HG03039 (cell line): ENCODE measurements at regions not wholly inside any gene's neighbourhood (a gene's known extent, or its start where the extent isn't known, plus 50 kb on each side); places are given as distances from the start of the nearest gene placed in this dataset.

Experiments used
- ATAC-seq: cut with Tn5 transposase; IDR thresholded peaks from one replicate; pipeline ENCODE4 v1.9.1; 2021; ENCODE audit warnings: mild to moderate bottlenecking, moderate library complexity; ENCODE audit not compliant: unreplicated experiment

GRCh38 chr5:103353581-103353980, 95.0 kb downstream of the MACIR start:
- ATAC-seq: no peak

- no peak for ATAC-seq
Measured at GRCh38 chr5:103347716-103348423, 89.3 kb downstream of the MACIR start.

- no peak for ATAC-seq
Measured at GRCh38 chr5:103346162-103346748, 87.7 kb downstream of the MACIR start.

- no peak for ATAC-seq
Measured at GRCh38 chr5:103345461-103345860, 86.9 kb downstream of the MACIR start.

GRCh38 chr5:103340717-103341388, 82.3 kb downstream of the MACIR start:
- ATAC-seq: peak; percentile 98

- ATAC-seq: no peak
Measured at GRCh38 chr5:103340132-103340531, 81.6 kb downstream of the MACIR start.

GRCh38 chr5:103336941-103337340, 78.4 kb downstream of the MACIR start:
- no peak for ATAC-seq

GRCh38 chr5:103333376-103333775, 74.8 kb downstream of the MACIR start:
- no peak for ATAC-seq

GRCh38 chr5:103330875-103331274, 72.3 kb downstream of the MACIR start:
- no peak for ATAC-seq
